ENCODE measurements at regions not wholly inside any gene's neighbourhood (a gene's known extent, or its start where the extent isn't known, plus 50 kb on each side); places are given as distances from the start of the nearest gene placed in this dataset.

DNA sequence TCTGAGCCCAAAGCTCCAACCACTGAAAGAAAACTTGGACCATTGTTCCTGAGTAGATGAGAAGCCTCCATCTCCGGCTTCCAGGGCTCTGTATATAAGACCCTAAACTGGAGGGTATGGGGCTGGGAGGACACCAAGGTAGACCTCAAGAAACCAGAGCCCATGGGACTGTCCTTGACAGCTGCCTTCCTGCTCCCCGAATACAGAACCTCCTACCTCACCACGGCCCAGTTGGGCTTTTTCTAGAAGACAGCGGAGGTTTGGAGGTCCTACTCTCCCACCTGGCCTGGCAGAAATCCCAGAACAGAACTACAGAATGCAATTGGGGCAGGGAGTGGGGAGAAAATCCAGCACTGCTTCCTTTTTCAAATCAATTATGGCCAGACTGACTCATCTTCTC, 177.3 kb upstream of the ZNF507 start:
- TF ChIP-seq POLR2A (IDR thresholded peaks at IDR 0.05; ENCODE audit: low read depth, low read length) (no peak), POLR2AphosphoS5 (IDR thresholded peaks at IDR 0.05; ENCODE audit: low read depth, low read length) (no peak), TAF1 (IDR thresholded peaks at IDR 0.05; ENCODE audit: low read depth, low read length) (no peak), SPI1 (IDR thresholded peaks at IDR 0.05; ENCODE audit: low read depth, low read length) (no peak), POU2F2 (IDR thresholded peaks at IDR 0.05; ENCODE audit: low read depth, low read length) (no peak), PAX5 (IDR thresholded peaks at IDR 0.05; ENCODE audit: insufficient read depth, low read length, severe bottlenecking) (no peak)
